ENCODE measurements at regions not wholly inside any gene's neighbourhood (a gene's known extent, or its start where the extent isn't known, plus 50 kb on each side); places are given as distances from the start of the nearest gene placed in this dataset.

DNA sequence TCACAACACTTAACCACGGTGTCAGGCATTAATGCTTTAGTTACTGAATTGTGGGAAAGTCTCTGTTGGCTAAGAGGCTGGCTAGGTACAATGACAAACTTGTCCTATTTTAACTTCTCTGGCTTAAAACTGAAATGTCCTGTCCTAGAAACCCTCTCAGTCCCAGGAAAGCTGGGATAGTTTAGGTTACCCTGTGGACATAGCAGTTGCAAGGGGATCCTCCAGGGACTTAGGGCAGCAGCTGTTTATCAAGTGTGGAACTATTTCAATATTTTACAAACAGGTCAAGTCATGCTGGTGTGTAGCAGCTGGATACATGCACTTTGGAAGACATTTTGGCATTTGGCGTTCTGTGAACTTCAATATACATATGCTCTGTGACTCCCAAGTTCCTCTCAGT, 95.0 kb upstream of the ARRDC3 start:
- TF ChIP-seq, protein P1, sequence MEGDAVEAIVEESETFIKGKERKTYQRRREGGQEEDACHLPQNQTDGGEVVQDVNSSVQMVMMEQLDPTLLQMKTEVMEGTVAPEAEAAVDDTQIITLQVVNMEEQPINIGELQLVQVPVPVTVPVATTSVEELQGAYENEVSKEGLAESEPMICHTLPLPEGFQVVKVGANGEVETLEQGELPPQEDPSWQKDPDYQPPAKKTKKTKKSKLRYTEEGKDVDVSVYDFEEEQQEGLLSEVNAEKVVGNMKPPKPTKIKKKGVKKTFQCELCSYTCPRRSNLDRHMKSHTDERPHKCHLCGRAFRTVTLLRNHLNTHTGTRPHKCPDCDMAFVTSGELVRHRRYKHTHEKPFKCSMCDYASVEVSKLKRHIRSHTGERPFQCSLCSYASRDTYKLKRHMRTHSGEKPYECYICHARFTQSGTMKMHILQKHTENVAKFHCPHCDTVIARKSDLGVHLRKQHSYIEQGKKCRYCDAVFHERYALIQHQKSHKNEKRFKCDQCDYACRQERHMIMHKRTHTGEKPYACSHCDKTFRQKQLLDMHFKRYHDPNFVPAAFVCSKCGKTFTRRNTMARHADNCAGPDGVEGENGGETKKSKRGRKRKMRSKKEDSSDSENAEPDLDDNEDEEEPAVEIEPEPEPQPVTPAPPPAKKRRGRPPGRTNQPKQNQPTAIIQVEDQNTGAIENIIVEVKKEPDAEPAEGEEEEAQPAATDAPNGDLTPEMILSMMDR (IDR thresholded peaks at IDR 0.05; ENCODE audit: extremely low read depth, missing control alignments): no peak
- no peak for DNase-seq (ENCODE audit: low spot score)

DNA sequence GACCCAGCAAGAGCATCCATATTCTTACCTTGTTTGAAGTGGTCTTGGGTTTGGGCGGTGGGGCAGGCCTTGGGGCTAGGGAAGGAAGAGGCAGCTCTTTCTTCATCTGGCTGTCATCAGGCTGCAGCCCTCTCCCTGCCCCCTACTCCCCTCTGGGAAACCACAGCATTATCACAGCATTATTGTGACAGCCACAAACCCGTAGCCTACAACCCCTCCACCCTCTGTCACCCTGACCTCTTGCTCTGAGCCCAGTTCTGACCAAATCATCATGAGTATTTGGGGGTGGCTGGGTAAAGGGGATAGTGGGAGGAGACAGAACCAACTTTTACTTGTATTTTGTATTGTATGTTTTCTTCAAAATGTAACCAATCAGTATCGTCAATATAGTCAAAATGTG, 94.3 kb upstream of the ARRDC3 start:
- TF ChIP-seq, protein P1 (IDR thresholded peaks at IDR 0.05; ENCODE audit: extremely low read depth, missing control alignments): no peak
- DNase-seq (ENCODE audit: low spot score): no peak

DNA sequence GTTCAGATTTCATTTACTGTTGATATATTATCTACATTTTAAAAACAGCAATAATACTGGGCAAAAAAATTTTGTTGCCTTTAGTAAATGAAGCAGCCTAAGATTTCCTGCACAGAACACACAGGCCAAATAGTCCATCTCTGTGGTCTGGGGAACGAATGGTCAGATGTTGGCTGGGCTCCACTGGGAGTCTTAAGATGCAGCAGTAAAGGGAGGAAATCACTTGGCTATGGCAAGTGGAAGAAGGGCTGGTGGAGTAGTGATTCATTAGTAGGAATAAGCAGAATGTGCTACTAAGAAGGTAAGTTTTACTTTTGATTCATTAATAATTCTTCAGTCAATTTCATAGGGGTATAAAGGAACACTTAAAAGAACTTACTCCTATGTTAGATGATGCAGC, 91.1 kb upstream of the ARRDC3 start:
- DNase-seq (ENCODE audit: low spot score): no peak
- TF ChIP-seq, protein P1 (IDR thresholded peaks at IDR 0.05; ENCODE audit: extremely low read depth, missing control alignments): no peak

DNA sequence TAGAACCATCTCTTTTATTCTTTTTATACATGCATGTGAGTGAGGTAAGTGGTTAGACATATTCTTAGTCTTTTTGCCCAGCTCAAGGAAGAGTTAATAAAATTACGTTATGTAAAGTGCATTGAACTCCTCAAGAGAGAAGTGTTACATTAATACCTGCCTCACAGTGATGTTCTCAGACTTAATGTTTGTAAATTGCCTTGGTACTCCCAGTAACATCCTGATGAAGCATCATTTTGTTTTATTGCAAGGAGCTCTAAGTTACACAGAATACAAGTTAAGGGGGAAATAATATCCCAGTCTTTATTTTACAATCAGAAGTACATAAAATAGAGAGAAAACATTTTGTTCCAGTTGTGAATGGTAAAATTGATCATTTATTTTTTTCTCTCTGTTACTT, 89.5 kb upstream of the ARRDC3 start:
- no peak for DNase-seq (ENCODE audit: low spot score)
- TF ChIP-seq, protein P1 (IDR thresholded peaks at IDR 0.05; ENCODE audit: extremely low read depth, missing control alignments): no peak

DNA sequence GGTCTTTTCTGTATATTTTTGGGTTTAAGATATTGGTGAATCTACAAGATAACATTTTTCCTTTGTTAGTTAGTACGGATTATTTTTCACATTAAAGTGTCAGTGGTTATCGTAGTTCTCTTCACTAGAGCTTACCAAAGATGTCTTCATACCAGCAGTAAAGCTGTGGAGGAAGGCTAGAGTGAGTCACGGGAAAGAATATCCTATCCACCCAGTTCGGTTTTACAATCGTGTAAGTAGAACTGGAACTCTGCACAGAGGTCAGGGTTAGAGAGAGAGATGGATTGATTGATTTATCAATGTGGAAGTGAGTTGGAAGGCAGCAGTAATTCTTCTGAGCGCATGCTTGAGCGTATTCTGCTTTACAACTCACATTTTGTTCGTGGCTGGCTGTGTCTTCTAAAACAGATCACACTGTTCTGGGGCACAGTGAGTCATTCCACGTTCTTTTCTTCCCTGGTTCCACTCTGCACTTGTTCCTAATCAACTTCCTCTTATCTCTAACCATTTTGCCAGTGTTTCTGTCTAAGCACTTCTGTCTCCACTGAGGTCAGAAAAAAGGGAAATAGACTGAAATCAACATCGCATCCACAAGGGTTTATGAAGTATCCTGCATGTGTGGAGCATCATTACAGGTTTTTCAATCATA, 86.5 kb upstream of the ARRDC3 start:
- TF ChIP-seq, protein P1 (IDR thresholded peaks at IDR 0.05; ENCODE audit: extremely low read depth, missing control alignments): no peak
- no peak for DNase-seq (ENCODE audit: low spot score)

DNA sequence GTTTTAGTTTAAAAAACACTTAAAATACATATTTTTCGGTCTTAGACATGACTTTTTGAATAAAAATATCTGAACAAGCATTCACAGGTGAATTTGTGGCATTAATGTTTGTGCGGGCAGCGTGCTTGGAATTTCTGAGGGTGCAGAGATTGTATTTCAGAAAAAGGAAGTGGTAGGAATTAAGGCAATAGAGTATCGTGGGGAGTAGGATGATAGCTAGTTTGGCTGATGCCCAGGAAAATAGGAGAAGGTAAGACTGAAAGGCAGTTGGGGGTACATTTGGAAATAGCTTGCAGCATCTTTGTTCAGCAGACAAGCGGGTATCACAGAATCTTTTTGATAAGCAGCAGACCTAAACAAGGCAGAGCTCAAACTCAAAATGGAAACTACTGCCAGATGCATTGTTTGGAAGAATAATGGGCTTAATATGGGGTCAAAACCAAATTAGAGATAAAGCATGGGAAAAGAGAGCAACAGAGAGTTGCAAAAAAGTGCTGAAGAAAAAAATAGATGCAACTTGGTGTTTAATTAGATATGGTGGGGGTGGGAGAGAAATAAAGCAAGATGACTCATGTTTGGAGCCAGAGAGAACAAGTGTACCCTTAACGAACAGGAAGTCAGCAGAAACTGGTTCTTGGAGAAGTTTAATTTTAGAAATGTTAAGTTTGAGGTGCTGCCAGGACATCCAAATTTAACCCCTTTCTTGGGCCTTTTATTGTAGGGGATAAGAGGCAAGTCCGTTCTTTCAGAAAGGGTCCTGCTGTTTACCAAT, 85.7 kb upstream of the ARRDC3 start:
- DNase-seq (ENCODE audit: low spot score): no peak

More for the DNA sequence above, 85.7 kb upstream of the ARRDC3 start:
- TF ChIP-seq, protein P1 (IDR thresholded peaks at IDR 0.05; ENCODE audit: extremely low read depth, missing control alignments): no peak

Data from GM20000 (cell line).